ENCODE measurements at regions not wholly inside any gene's neighbourhood (a gene's known extent, or its start where the extent isn't known, plus 50 kb on each side); places are given as distances from the start of the nearest gene placed in this dataset.

GRCh38 chr10:64102264-64102633, 581.0 kb downstream of the REEP3 start:
- TF ChIP-seq CTCF (IDR thresholded peaks at IDR 0.05) (no peak), POLR2A (IDR thresholded peaks at IDR 0.05) (no peak)

Data from Peyer's patch (tissue), 4 donors.